ENCODE measurements at regions not wholly inside any gene's neighbourhood (a gene's known extent, or its start where the extent isn't known, plus 50 kb on each side); places are given as distances from the start of the nearest gene placed in this dataset.

DNA sequence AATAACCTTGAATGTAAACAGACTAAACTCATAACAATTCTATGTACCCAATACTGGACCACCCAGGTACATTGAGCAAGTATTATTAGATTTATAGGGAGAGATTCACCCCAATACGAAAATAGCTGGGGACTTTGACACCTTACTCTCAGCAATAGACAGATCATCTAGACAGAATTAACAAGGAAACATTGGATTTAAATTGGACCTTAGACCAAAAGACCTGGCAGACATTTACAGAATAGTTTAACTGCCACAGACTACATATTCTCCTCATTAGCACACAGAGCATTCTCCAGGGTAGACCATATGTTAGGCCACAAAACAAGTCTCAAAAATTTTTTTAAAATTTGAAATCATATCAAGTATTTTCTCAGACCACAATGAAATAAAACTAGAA lies 397.4 kb downstream of the PIK3R1 start:
- ChIA-PET POLR2A (no interaction called here), CTCF (no interaction called here)
- H3K27me3 ChIP-seq (ENCODE audit: control insufficient read depth, insufficient read depth, low read length) = no peaks in the 10 kb centered on the region
- DNase-seq (ENCODE audit: low read depth) = no peak
- no peak overlapping the region for H3K4me3 ChIP-seq (ENCODE audit: low read depth, low read length)
- no peaks in the 10 kb centered on the region for H3K36me3 ChIP-seq (ENCODE audit: control insufficient read depth, insufficient read depth, low read length)
- TF ChIP-seq, protein P1, sequence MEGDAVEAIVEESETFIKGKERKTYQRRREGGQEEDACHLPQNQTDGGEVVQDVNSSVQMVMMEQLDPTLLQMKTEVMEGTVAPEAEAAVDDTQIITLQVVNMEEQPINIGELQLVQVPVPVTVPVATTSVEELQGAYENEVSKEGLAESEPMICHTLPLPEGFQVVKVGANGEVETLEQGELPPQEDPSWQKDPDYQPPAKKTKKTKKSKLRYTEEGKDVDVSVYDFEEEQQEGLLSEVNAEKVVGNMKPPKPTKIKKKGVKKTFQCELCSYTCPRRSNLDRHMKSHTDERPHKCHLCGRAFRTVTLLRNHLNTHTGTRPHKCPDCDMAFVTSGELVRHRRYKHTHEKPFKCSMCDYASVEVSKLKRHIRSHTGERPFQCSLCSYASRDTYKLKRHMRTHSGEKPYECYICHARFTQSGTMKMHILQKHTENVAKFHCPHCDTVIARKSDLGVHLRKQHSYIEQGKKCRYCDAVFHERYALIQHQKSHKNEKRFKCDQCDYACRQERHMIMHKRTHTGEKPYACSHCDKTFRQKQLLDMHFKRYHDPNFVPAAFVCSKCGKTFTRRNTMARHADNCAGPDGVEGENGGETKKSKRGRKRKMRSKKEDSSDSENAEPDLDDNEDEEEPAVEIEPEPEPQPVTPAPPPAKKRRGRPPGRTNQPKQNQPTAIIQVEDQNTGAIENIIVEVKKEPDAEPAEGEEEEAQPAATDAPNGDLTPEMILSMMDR (IDR thresholded peaks at IDR 0.05; ENCODE audit: insufficient read depth, low read depth, low read length) = no peak

DNA sequence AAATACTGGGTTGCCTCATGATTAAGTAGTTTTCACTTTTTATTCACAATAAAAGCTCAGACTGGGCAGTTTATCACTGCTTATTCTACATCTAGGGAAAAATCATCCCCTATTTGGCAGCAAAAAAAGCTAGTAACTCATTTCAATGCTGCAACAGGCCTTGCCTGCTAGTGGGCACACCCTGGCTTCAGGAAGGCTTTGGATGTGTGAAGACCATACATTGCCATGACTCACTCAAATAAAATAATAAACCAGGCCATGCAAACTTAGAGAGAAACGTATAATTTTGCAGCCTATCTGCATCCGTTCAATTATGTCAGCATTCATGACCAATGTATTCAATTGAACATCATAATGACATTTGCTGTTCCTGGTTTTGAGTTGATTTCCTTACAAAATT lies 402.9 kb downstream of the PIK3R1 start:
- no peaks in the 10 kb centered on the region for H3K36me3 ChIP-seq (ENCODE audit: control insufficient read depth, insufficient read depth, low read length)
- DNase-seq (ENCODE audit: low read depth) = no peak
- no peaks in the 10 kb centered on the region; the same call in 1 of the 2 replicates for H3K27me3 ChIP-seq (ENCODE audit: control insufficient read depth, insufficient read depth, low read length)
- POLR2A ChIA-PET = no interaction called here
- no peak overlapping the region for H3K4me3 ChIP-seq (ENCODE audit: low read depth, low read length)
- CTCF ChIA-PET = interaction anchor here (0.7 kb wide), 1 partner anchor 8 kb away, joined by 3 read pairs; no protein-coding TSS in a partner anchor
- TF ChIP-seq, protein P1 (IDR thresholded peaks at IDR 0.05; ENCODE audit: insufficient read depth, low read depth, low read length) = no peak

DNA sequence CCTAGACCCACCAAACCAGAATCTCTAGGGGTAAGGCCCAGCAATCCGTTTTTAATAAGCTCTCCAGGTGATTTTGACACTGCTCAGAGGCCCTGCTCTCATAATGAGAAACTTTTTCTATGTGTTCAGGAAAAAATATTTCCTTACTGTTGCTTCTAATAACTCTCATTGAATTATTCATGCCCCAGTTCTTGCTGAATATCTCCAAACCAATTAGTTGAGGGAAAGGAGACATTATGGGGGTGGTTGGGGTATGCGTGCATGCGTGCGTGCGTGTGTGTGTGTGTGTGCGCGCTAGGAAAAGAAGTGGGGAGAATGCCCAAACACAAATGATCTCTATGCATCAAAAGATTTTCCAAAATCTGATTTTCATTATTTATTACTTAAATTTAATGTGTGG lies 411.4 kb downstream of the PIK3R1 start:
- no peaks in the 10 kb centered on the region for H3K27me3 ChIP-seq (ENCODE audit: control insufficient read depth, insufficient read depth, low read length)
- DNase-seq (ENCODE audit: low read depth) = no peak
- TF ChIP-seq, protein P1 (IDR thresholded peaks at IDR 0.05; ENCODE audit: insufficient read depth, low read depth, low read length) = no peak

DNA sequence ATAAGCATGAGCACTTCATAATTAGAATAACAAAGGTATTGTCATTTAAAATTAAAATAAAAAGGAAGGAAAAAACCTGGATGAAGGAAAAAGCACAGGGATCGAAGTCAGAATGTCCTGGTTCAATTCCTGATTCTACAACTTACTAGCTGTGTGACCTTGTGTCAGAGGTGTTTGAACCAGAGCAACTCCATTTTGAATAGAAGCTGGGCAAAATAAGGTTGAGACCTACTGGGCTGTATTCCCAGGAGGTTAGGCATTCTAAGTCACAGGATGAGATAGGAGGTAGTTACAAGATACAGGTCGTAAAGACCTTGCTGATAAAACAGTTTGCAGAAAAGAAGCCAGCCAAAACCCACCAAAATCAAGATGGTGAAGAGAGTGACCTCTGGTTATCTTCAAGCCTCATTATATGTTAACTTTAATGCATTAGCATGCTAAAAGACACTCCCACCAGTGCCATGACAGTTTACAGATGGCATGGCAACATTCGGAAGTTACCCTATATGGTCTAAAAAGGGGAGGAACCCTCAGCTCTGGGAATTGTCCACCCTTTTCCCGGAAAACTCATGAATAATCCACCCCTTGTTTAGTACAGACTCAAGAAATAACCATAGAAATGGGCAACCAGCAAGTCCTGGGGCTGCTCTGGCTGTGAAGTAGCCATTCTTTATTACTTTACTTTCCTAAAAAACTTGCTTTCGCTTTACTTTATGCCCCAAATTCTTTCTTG lies 412.7 kb downstream of the PIK3R1 start:
- POLR2A ChIA-PET = no interaction called here
- Histone ChIP-seq H3K36me3 (ENCODE audit: control insufficient read depth, insufficient read depth, low read length) (no peaks in the 10 kb centered on the region), H3K27me3 (ENCODE audit: control insufficient read depth, insufficient read depth, low read length) (no peaks in the 10 kb centered on the region), H3K4me3 (ENCODE audit: low read depth, low read length) (no peak overlapping the region)
- DNase-seq (ENCODE audit: low read depth) = no peak
- CTCF ChIA-PET = no interaction called here
- TF ChIP-seq, protein P1 (IDR thresholded peaks at IDR 0.05; ENCODE audit: insufficient read depth, low read depth, low read length) = no peak

More for the DNA sequence above, 411.4 kb downstream of the PIK3R1 start:
- no peak overlapping the region for H3K4me3 ChIP-seq (ENCODE audit: low read depth, low read length)
- no peaks in the 10 kb centered on the region for H3K36me3 ChIP-seq (ENCODE audit: control insufficient read depth, insufficient read depth, low read length)
- ChIA-PET CTCF (interaction anchor here (1.0 to 1.3 kb wide), 3 partner anchors 8 to 11 kb away, joined by 3 to 5 read pairs (median 3); no protein-coding TSS in a partner anchor), POLR2A (no interaction called here)

DNA sequence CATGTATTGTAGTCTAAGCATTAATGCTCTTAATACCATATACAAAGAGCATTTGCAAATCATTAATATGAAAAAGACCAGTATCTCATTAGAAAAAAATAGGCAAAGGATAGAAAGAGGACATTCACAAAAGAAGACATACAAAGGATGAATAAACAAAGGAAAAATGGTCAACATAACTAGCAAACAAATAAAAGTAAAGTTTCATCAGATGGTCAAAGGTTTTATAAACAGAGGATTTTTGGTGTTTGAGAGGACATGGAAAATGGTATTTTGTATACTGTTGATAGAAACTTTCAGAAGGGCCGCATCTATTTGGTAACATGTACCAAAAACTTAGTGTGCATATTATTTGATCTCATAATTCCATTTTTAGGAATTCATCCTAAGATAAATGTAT lies 414.8 kb downstream of the PIK3R1 start:
- TF ChIP-seq, protein P1 (IDR thresholded peaks at IDR 0.05; ENCODE audit: insufficient read depth, low read depth, low read length) = no peak
- POLR2A ChIA-PET = no interaction called here
- H3K4me3 ChIP-seq (ENCODE audit: low read depth, low read length) = no peak overlapping the region
- H3K27me3 ChIP-seq (ENCODE audit: control insufficient read depth, insufficient read depth, low read length) = no peaks in the 10 kb centered on the region
- CTCF ChIA-PET = no interaction called here
- H3K36me3 ChIP-seq (ENCODE audit: control insufficient read depth, insufficient read depth, low read length) = no peaks in the 10 kb centered on the region
- no peak for DNase-seq (ENCODE audit: low read depth)

Data from BJ (cell line).